ENCODE measurements at regions not wholly inside any gene's neighbourhood (a gene's known extent, or its start where the extent isn't known, plus 50 kb on each side); places are given as distances from the start of the nearest gene placed in this dataset.

GRCh38 chr20:50393990-50394561 lies 116.1 kb upstream of the PTPN1 start:
- H3K9me3 Mint-ChIP-seq = no peaks in the 10 kb centered on the region
- ChIA-PET POLR2A (interaction anchor here (0.8 kb wide), 1 partner anchor 203 kb away, joined by 11 read pairs; no protein-coding TSS in a partner anchor), CTCF (no interaction called here)
- ATAC-seq (ENCODE audit: low read depth) (no peak), DNase-seq (no peak)
- intact Hi-C loops (cut with micrococcal nuclease) = no loop called here
- TF ChIP-seq, protein P1, sequence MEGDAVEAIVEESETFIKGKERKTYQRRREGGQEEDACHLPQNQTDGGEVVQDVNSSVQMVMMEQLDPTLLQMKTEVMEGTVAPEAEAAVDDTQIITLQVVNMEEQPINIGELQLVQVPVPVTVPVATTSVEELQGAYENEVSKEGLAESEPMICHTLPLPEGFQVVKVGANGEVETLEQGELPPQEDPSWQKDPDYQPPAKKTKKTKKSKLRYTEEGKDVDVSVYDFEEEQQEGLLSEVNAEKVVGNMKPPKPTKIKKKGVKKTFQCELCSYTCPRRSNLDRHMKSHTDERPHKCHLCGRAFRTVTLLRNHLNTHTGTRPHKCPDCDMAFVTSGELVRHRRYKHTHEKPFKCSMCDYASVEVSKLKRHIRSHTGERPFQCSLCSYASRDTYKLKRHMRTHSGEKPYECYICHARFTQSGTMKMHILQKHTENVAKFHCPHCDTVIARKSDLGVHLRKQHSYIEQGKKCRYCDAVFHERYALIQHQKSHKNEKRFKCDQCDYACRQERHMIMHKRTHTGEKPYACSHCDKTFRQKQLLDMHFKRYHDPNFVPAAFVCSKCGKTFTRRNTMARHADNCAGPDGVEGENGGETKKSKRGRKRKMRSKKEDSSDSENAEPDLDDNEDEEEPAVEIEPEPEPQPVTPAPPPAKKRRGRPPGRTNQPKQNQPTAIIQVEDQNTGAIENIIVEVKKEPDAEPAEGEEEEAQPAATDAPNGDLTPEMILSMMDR (IDR thresholded peaks at IDR 0.05) = no peak
- peaks cover 5% of the 10 kb centered on the region for H3K27me3 Mint-ChIP-seq
- H3K4me3 Mint-ChIP-seq = no peak overlapping the region
- no peak overlapping the region for H3K27ac Mint-ChIP-seq
- no peaks in the 10 kb centered on the region for H3K36me3 Mint-ChIP-seq (ENCODE audit: low read depth)
- peaks cover 5% of the 10 kb centered on the region for H3K4me1 Mint-ChIP-seq

GRCh38 chr20:50394569-50394968 lies 115.6 kb upstream of the PTPN1 start:
- POLR2A ChIA-PET = no interaction called here
- H3K9me3 Mint-ChIP-seq = no peaks in the 10 kb centered on the region

DNA sequence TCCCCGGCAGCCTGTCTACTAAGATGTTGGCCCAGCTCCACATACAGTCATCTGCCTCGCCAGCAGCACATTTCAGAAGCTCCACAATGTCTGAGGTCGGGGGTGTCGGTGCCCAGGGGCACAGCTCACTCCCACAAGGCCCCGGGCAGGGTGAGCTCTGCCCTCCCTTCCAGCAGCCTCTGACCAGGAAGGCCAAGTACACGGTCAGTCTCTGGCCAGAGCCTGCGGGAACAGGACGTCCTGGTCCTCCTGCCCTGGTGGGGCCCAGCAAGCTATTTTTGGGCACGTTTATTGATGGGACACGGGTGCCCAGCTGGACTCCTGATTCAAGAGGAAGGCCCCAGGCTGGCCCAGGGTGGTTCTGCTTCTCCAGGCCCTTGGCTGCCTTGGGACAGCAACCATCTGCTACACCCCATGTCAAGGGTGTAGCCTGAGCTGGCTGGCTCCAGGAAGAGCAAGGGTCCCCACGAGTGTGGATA lies 114.9 kb upstream of the PTPN1 start:
- H3K27ac Mint-ChIP-seq = no peak overlapping the region
- TF ChIP-seq, protein P1 (IDR thresholded peaks at IDR 0.05) = no peak
- ATAC-seq (ENCODE audit: low read depth) (no peak), DNase-seq (no peak)
- no peaks in the 10 kb centered on the region for H3K9me3 Mint-ChIP-seq
- H3K4me3 Mint-ChIP-seq = no peak overlapping the region
- no peaks in the 10 kb centered on the region for H3K36me3 Mint-ChIP-seq (ENCODE audit: low read depth)
- ChIA-PET CTCF (no interaction called here), POLR2A (no interaction called here)
- H3K27me3 Mint-ChIP-seq = peaks cover 3% of the 10 kb centered on the region
- H3K4me1 Mint-ChIP-seq = peaks cover 5% of the 10 kb centered on the region
- intact Hi-C loops (cut with micrococcal nuclease) = no loop called here

More at GRCh38 chr20:50394569-50394968, 115.6 kb upstream of the PTPN1 start:
- Mint-ChIP-seq H3K4me1 (peaks cover 5% of the 10 kb centered on the region), H3K27ac (no peak overlapping the region), H3K36me3 (ENCODE audit: low read depth) (no peaks in the 10 kb centered on the region), H3K4me3 (peak overlapping the region; percentile 4), H3K27me3 (peaks cover 3% of the 10 kb centered on the region)
- intact Hi-C loops (cut with micrococcal nuclease) = no loop called here
- ATAC-seq (ENCODE audit: low read depth) = peak; percentile 18
- CTCF ChIA-PET = no interaction called here
- no peak for DNase-seq
- TF ChIP-seq, protein P1 (IDR thresholded peaks at IDR 0.05) = no peak

DNA sequence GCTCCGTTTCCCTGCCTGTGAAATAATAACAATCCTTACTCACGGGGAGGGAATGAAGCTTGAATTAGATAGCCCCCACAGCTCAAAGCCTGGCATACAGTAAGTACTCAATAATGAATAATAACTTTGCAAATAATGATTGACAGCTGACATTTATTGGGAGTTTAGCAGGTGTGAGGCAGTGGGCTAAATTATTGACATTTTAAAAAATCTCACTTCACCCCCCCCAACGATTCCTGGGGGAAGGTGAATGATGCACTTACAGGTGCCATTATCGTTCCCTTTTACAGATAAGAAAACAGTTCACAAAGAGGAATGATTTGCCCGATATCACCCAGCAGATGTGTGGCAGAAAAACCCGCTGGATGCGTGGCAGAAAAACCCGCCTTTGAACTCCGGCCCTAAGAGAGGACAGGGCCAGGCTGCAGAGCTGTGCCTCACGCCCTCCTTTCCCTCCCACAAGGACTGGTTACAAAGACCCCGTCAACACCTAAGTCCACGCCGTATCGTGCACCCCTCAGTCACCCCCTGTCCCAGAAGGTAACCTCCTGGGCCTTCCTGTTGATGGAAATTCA lies 114.2 kb upstream of the PTPN1 start:
- no peaks in the 10 kb centered on the region for H3K36me3 Mint-ChIP-seq (ENCODE audit: low read depth)
- H3K4me1 Mint-ChIP-seq = peaks cover 5% of the 10 kb centered on the region
- DNase-seq (no peak), ATAC-seq (ENCODE audit: low read depth) (no peak)
- no peak overlapping the region for H3K27ac Mint-ChIP-seq
- ChIA-PET POLR2A (no interaction called here), CTCF (no interaction called here)
- H3K9me3 Mint-ChIP-seq = no peaks in the 10 kb centered on the region
- no peak overlapping the region for H3K4me3 Mint-ChIP-seq
- H3K27me3 Mint-ChIP-seq = peaks cover 3% of the 10 kb centered on the region
- intact Hi-C loops (cut with micrococcal nuclease) = no loop called here
- TF ChIP-seq, protein P1 (IDR thresholded peaks at IDR 0.05) = no peak

- Mint-ChIP-seq H3K27me3 (peaks cover 3% of the 10 kb centered on the region), H3K36me3 (ENCODE audit: low read depth) (no peaks in the 10 kb centered on the region), H3K4me1 (peaks cover 5% of the 10 kb centered on the region), H3K9me3 (no peaks in the 10 kb centered on the region), H3K27ac (no peak overlapping the region), H3K4me3 (no peak overlapping the region)
- no peak for DNase-seq
- ChIA-PET POLR2A (no interaction called here), CTCF (no interaction called here)
- intact Hi-C loops (cut with micrococcal nuclease) = no loop called here
- TF ChIP-seq, protein P1 (IDR thresholded peaks at IDR 0.05) = no peak
- no peak for ATAC-seq (ENCODE audit: low read depth)
Measured at GRCh38 chr20:50396623-50397022, 113.6 kb upstream of the PTPN1 start.

Data from activated B cell treated with CpG ODN at 0.5 μM for 24 hours (primary cell).